GM12878 (cell line): ENCODE measurements at regions not wholly inside any gene's neighbourhood (a gene's known extent, or its start where the extent isn't known, plus 50 kb on each side); places are given as distances from the start of the nearest gene placed in this dataset.

Source experiments
- ATAC-seq: fragments of 200-7000 bp; cut with Tn5 transposase; 3 replicates; pipeline ENCODE4 v1.9.1; 2020; ENCODE audit warnings: mild to moderate bottlenecking, moderate library complexity
- BruUV-seq: library from RNA; stranded (reverse); fragments of 400-500 nt; replicated peaks from 2 replicates; lab custom pipeline; 2021; lab: Mats Ljungman, UMichigan
- CTCF ChIA-PET: fragments of 300-600 bp; sonication (Branson Sonifier 250); formaldehyde crosslinking; extraction: SDS; loops from one replicate; lab custom pipeline; 2021; ENCODE audit warnings: inconsistent platforms; lab: Yijun Ruan, JAX
- POLR2A ChIA-PET: fragments of 350-600 bp; formaldehyde crosslinking; extraction: SDS; loops from one replicate; lab custom pipeline; 2021; ENCODE audit warnings: inconsistent platforms; lab: Charles Lee
- RAD21 ChIA-PET: fragments of 300-600 bp; sonication (Branson Sonifier 250); formaldehyde crosslinking; loops from one replicate; lab custom pipeline; 2023; ENCODE audit warnings: antibody characterized with exemption; ENCODE audit not compliant: unreplicated experiment; lab: Charles Lee
- SMC1A ChIA-PET: fragments of 300-600 bp; sonication (Branson Sonifier 250); formaldehyde crosslinking; loops from one replicate; lab custom pipeline; 2023; ENCODE audit not compliant: unreplicated experiment, uncharacterized antibody; lab: Charles Lee
- DNase-seq: peaks from one replicate; pipeline ENCODE4 v3.0.0-alpha.2; 2011; ENCODE audit warnings: low read depth, low spot score
- FAIRE-seq: peaks from 3 replicates; lab custom pipeline; 2011; peaks lifted over from hg19 to GRCh38; lab: Jason Lieb, UNC
- H2AFZ ChIP-seq: 2 replicates; pipeline ENCODE4 v1.6.0; 2011; ENCODE audit warnings: low read depth, low read length, control low read depth; ENCODE audit not compliant: control insufficient read depth
- H3K27ac ChIP-seq: 2 replicates; pipeline ENCODE4 v1.5.1; 2011; ENCODE audit warnings: control low read depth; ENCODE audit not compliant: control insufficient read depth, insufficient read depth
- H3K27me3 ChIP-seq, 2 experiments: replicated peaks in 1 of 2; 2 replicates each; pipeline versions ENCODE4 v1.6.0 to v1.6.1; 2011; ENCODE audit warnings: low read length in 1 of 2; ENCODE audit not compliant: control insufficient read depth in 2 of 2, insufficient read depth in 2 of 2
- H3K36me3 ChIP-seq, 2 experiments: 2 replicates each; pipeline ENCODE4 v1.5.1; 2011; ENCODE audit warnings: low read length in 1 of 2; ENCODE audit not compliant: control insufficient read depth in 2 of 2, insufficient read depth in 2 of 2
- H3K4me1 ChIP-seq: 2 replicates; pipeline ENCODE4 v1.6.1; 2011; ENCODE audit warnings: mild to moderate bottlenecking, low read length, moderate library complexity, mixed read lengths; ENCODE audit not compliant: control insufficient read depth, insufficient read depth
- H3K4me2 ChIP-seq: 2 replicates; pipeline ENCODE4 v1.6.0; 2011; ENCODE audit warnings: control low read depth; ENCODE audit not compliant: control insufficient read depth, insufficient read depth
- H3K4me3 ChIP-seq: fragments of 200-600 bp; sonication (generic); 2 replicates; pipeline ENCODE4 v1.5.1; 2016
- H3K79me2 ChIP-seq: 2 replicates; pipeline ENCODE4 v1.6.0; 2011; ENCODE audit warnings: low read length; ENCODE audit not compliant: control insufficient read depth, insufficient read depth
- H3K9ac ChIP-seq: 2 replicates; pipeline ENCODE4 v1.8.0; 2011; ENCODE audit warnings: low read length, control low read depth, mixed read lengths; ENCODE audit not compliant: control insufficient read depth, insufficient read depth
- H3K9me3 ChIP-seq: replicated peaks from 3 replicates; pipeline ENCODE4 v1.5.1; 2011; ENCODE audit warnings: mild to moderate bottlenecking, low read length; ENCODE audit not compliant: control insufficient read depth, insufficient read depth
- H4K20me1 ChIP-seq: 2 replicates; pipeline ENCODE4 v1.6.0; 2011; ENCODE audit not compliant: control insufficient read depth, insufficient read depth
- CBX5 ChIP-seq: sonication (generic); IDR thresholded peaks from 2 replicates; pipeline ENCODE4 v1.6.1; 2016; ENCODE audit warnings: low read depth, moderate library complexity, mild to moderate bottlenecking, inconsistent platforms
- FOS ChIP-seq: IDR thresholded peaks from 3 replicates; pipeline ENCODE4 v1.6.1; 2011; ENCODE audit warnings: borderline replicate concordance; ENCODE audit not compliant: insufficient read length; ENCODE audit errors: extremely low read depth
- KDM1A ChIP-seq: fragments of 200-600 bp; sonication (generic); IDR thresholded peaks from 2 replicates; pipeline ENCODE4 v1.6.1; 2016; ENCODE audit warnings: borderline replicate concordance
- NRF1 ChIP-seq: conservative IDR thresholded peaks from 2 replicates; pipeline ENCODE4 v1.6.1; 2011; ENCODE audit warnings: mild to moderate bottlenecking, low read depth, low read length, improper control_type of control experiment
- RAD21 ChIP-seq: IDR thresholded peaks from 2 replicates; pipeline ENCODE4 v1.6.1; 2011; ENCODE audit warnings: mild to moderate bottlenecking, low read depth, low read length, moderate library complexity; ENCODE audit not compliant: insufficient read depth
- RBBP5 ChIP-seq: fragments of 200-600 bp; sonication (generic); conservative IDR thresholded peaks from 2 replicates; pipeline ENCODE4 v1.6.1; 2016
- RUNX3 ChIP-seq: IDR thresholded peaks from 2 replicates; pipeline ENCODE4 v1.6.1; 2012; ENCODE audit warnings: low read length, inconsistent platforms
- SMARCA5 ChIP-seq: fragments of 450-650 bp; IDR thresholded peaks from 2 replicates; pipeline ENCODE4 v1.6.1; 2017; ENCODE audit warnings: mild to moderate bottlenecking
- SMC3 ChIP-seq: IDR thresholded peaks from 2 replicates; pipeline ENCODE4 v1.6.1; 2011; ENCODE audit warnings: low read length, improper control_type of control experiment, borderline replicate concordance
- SRF ChIP-seq, 2 experiments: IDR thresholded peaks; 2 replicates each; pipeline ENCODE4 v1.6.1; 2011; ENCODE audit warnings: low read depth in 2 of 2, low read length in 2 of 2, mild to moderate bottlenecking in 1 of 2, moderate library complexity in 1 of 2
- TAF1 ChIP-seq: IDR thresholded peaks from 2 replicates; pipeline ENCODE4 v1.6.1; 2011; ENCODE audit warnings: mild to moderate bottlenecking, low read depth, low read length, borderline replicate concordance
- TBL1XR1 ChIP-seq: IDR thresholded peaks from 2 replicates; pipeline ENCODE4 v1.6.1; 2012; ENCODE audit warnings: low read depth, low read length, improper control_type of control experiment
- YY1 ChIP-seq: IDR thresholded peaks from 2 replicates; pipeline ENCODE4 v1.6.1; 2011; ENCODE audit warnings: low read depth, mild to moderate bottlenecking, low read length
- WGBS: methylation state at CpG from one replicate; pipeline ENCODE4 v1.1.6; 2016; ENCODE audit warnings: low lambda C conversion rate; ENCODE audit not compliant: insufficient replicate concordance, insufficient coverage; ENCODE audit errors: missing lambda C conversion rate; 5-methylcytosine and 5-hydroxymethylcytosine counted together
- in situ Hi-C: fragments of 300-500 bp; cut with MboI; formaldehyde crosslinking; loops from 9 replicates; pipeline ENCODE4 v1.14.3; 2018; ENCODE audit warnings: mixed read lengths
- intact Hi-C: fragments of 100-400 bp; cut with micrococcal nuclease; formaldehyde crosslinking; loops from one replicate; pipeline ENCODE4 v1.14.2; 2022; ENCODE audit not compliant: unreplicated experiment
- TF ChIP-seq, protein P1 (sequence below): fragments of 450-650 bp; IDR thresholded peaks from 2 replicates; pipeline ENCODE4 v1.6.1; 2017; ENCODE audit warnings: mild to moderate bottlenecking, moderate library complexity
- TF ChIP-seq, protein P2 (sequence below): fragments of 450-650 bp; IDR thresholded peaks from 2 replicates; pipeline ENCODE4 v1.6.1; 2018; ENCODE audit warnings: borderline replicate concordance, mild to moderate bottlenecking; ENCODE audit not compliant: partially characterized antibody
- TF ChIP-seq, protein P3 (sequence below): fragments of 450-650 bp; IDR thresholded peaks from 2 replicates; pipeline ENCODE4 v1.6.1; 2016; ENCODE audit warnings: mild to moderate bottlenecking

DNA sequence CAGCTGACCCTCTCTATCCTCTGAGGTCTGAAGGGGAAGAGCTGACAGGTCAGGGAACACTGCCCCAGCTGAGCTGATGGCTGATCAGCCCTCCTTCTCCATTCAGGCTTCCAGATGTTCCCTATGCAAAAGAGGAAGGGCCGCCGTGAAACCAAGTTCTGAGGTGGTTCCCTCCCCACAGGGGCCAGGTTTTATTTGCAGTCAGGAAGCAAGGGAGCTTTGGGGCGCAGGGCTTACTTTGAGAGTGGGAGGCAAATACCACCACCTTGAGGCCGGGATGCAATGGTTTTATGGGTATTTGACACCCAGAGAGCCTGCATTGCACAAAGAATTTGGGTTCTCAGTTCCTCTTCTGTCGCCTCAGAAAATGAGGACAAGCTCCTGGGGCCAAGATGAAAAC is 186.9 kb downstream of the ARRDC4 start:
- ChIA-PET RAD21 (no interaction called here), SMC1A (no interaction called here), POLR2A (no interaction called here), CTCF (no interaction called here)
- no peak overlapping the region for H3K9ac ChIP-seq
- no peaks in the 10 kb centered on the region for H3K9me3 ChIP-seq
- ATAC-seq (no peak), DNase-seq (no peak), FAIRE-seq (no peak)
- no peaks in the 10 kb centered on the region for H3K4me1 ChIP-seq
- no peak overlapping the region for H2AFZ ChIP-seq
- no peaks in the 10 kb centered on the region for H3K36me3 ChIP-seq
- no peaks in the 10 kb centered on the region for H4K20me1 ChIP-seq
- H3K4me3 ChIP-seq, result no peak overlapping the region
- in situ Hi-C loops, result no loop called here
- WGBS, result 23% methylated on average over 5 of the region's 5 CpGs
- intact Hi-C loops, result no loop called here
- no peaks in the 10 kb centered on the region for H3K27me3 ChIP-seq
- no peak for TF ChIP-seq TBL1XR1
- no peak for TF ChIP-seq FOS
- TF ChIP-seq RBBP5, result no peak
- TF ChIP-seq KDM1A, result no peak
- TF ChIP-seq, protein P1, sequence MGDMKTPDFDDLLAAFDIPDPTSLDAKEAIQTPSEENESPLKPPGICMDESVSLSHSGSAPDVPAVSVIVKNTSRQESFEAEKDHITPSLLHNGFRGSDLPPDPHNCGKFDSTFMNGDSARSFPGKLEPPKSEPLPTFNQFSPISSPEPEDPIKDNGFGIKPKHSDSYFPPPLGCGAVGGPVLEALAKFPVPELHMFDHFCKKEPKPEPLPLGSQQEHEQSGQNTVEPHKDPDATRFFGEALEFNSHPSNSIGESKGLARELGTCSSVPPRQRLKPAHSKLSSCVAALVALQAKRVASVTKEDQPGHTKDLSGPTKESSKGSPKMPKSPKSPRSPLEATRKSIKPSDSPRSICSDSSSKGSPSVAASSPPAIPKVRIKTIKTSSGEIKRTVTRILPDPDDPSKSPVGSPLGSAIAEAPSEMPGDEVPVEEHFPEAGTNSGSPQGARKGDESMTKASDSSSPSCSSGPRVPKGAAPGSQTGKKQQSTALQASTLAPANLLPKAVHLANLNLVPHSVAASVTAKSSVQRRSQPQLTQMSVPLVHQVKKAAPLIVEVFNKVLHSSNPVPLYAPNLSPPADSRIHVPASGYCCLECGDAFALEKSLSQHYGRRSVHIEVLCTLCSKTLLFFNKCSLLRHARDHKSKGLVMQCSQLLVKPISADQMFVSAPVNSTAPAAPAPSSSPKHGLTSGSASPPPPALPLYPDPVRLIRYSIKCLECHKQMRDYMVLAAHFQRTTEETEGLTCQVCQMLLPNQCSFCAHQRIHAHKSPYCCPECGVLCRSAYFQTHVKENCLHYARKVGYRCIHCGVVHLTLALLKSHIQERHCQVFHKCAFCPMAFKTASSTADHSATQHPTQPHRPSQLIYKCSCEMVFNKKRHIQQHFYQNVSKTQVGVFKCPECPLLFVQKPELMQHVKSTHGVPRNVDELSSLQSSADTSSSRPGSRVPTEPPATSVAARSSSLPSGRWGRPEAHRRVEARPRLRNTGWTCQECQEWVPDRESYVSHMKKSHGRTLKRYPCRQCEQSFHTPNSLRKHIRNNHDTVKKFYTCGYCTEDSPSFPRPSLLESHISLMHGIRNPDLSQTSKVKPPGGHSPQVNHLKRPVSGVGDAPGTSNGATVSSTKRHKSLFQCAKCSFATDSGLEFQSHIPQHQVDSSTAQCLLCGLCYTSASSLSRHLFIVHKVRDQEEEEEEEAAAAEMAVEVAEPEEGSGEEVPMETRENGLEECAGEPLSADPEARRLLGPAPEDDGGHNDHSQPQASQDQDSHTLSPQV, result no peak
- no peak for TF ChIP-seq NRF1
- no peak for TF ChIP-seq CBX5
- no peak for TF ChIP-seq TAF1
- no peak for TF ChIP-seq SMC3
- TF ChIP-seq, protein P2, sequence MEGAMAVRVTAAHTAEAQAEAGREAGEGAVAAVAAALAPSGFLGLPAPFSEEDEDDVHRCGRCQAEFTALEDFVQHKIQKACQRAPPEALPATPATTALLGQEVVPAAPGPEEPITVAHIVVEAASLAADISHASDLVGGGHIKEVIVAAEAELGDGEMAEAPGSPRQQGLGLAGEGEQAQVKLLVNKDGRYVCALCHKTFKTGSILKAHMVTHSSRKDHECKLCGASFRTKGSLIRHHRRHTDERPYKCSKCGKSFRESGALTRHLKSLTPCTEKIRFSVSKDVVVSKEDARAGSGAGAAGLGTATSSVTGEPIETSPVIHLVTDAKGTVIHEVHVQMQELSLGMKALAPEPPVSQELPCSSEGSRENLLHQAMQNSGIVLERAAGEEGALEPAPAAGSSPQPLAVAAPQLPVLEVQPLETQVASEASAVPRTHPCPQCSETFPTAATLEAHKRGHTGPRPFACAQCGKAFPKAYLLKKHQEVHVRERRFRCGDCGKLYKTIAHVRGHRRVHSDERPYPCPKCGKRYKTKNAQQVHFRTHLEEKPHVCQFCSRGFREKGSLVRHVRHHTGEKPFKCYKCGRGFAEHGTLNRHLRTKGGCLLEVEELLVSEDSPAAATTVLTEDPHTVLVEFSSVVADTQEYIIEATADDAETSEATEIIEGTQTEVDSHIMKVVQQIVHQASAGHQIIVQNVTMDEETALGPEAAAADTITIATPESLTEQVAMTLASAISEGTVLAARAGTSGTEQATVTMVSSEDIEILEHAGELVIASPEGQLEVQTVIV, result no peak
- no peak for TF ChIP-seq SMARCA5
- TF ChIP-seq YY1, result no peak
- TF ChIP-seq, protein P3, sequence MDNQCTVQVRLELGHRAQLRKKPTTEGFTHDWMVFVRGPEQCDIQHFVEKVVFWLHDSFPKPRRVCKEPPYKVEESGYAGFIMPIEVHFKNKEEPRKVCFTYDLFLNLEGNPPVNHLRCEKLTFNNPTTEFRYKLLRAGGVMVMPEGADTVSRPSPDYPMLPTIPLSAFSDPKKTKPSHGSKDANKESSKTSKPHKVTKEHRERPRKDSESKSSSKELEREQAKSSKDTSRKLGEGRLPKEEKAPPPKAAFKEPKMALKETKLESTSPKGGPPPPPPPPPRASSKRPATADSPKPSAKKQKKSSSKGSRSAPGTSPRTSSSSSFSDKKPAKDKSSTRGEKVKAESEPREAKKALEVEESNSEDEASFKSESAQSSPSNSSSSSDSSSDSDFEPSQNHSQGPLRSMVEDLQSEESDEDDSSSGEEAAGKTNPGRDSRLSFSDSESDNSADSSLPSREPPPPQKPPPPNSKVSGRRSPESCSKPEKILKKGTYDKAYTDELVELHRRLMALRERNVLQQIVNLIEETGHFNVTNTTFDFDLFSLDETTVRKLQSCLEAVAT, result no peak
- no peak for TF ChIP-seq RAD21
- no peak for TF ChIP-seq RUNX3
- no peak for TF ChIP-seq SRF (IDR thresholded peaks at IDR 0.05; ENCODE audit: low read depth in 2 of 2, low read length in 2 of 2)
- TF ChIP-seq, all 136 proteins: peak for 0
- H3K27ac ChIP-seq, result no peak overlapping the region
- no TSS peak for BruUV-seq
- H3K4me2 ChIP-seq, result no peak overlapping the region
- H3K79me2 ChIP-seq, result no peaks in the 10 kb centered on the region
